Spleen (tissue), 11 donors: ENCODE measurements at regions not wholly inside any gene's neighbourhood (a gene's known extent, or its start where the extent isn't known, plus 50 kb on each side); places are given as distances from the start of the nearest gene placed in this dataset.

Source experiments
- DNase-seq: peaks from one replicate; pipeline ENCODE4 v3.0.0-alpha.2; 2020
- H3K27ac ChIP-seq, 8 donors: fragments of 200-600 bp; sonication (generic) in 7 of 8; 1 replicate in 4 of 8; 2 replicates in 4 of 8; pipeline versions ENCODE4 v1.5.0 to v1.8.0; 2016 to 2021; ENCODE audit warnings: inconsistent platforms in 4 of 8, mild to moderate bottlenecking in 4 of 8, moderate library complexity in 1 of 8
- H3K27me3 ChIP-seq, 7 donors: fragments of 200-600 bp; sonication (generic) in 6 of 7; replicated peaks in 1 of 7; 1 replicate in 4 of 7; 2 replicates in 3 of 7; pipeline versions ENCODE4 v1.5.0 to v1.8.0; 2016 to 2021; ENCODE audit warnings: inconsistent platforms in 3 of 7, mild to moderate bottlenecking in 1 of 7
- H3K36me3 ChIP-seq, 6 donors: fragments of 200-600 bp; sonication (generic) in 5 of 6; 1 replicate in 4 of 6; 2 replicates in 2 of 6; pipeline versions ENCODE4 v1.5.0 to v1.8.0; 2016 to 2021; ENCODE audit warnings: inconsistent platforms in 2 of 6
- H3K4me1 ChIP-seq, 6 donors: fragments of 200-600 bp; sonication (generic) in 5 of 6; 1 replicate in 3 of 6; 2 replicates in 3 of 6; pipeline versions ENCODE4 v1.5.0 to v1.8.0; 2016 to 2021; ENCODE audit warnings: inconsistent platforms in 3 of 6
- H3K4me3 ChIP-seq, 8 donors: fragments of 200-600 bp; sonication (generic) in 7 of 8; 1 replicate in 4 of 8; 2 replicates in 4 of 8; pipeline versions ENCODE4 v1.5.0 to v1.8.0; 2016 to 2021; ENCODE audit warnings: inconsistent platforms in 4 of 8, mild to moderate bottlenecking in 4 of 8, moderate library complexity in 2 of 8
- H3K9me3 ChIP-seq, 8 donors: fragments of 200-600 bp; sonication (generic) in 7 of 8; 1 replicate in 4 of 8; 2 replicates in 4 of 8; pipeline versions ENCODE4 v1.5.0 to v1.8.0; 2016 to 2021; ENCODE audit warnings: inconsistent platforms in 4 of 8
- POLR2A ChIP-seq, 3 donors: fragments of 450-650 bp; IDR thresholded peaks; one replicate each; pipeline ENCODE4 v1.5.1; 2017; ENCODE audit warnings: antibody characterized with exemption in 3 of 3, mild to moderate bottlenecking in 1 of 3
- POLR2AphosphoS5 ChIP-seq, 3 donors: sonication (generic); formaldehyde crosslinking; IDR thresholded peaks; one replicate each; pipeline ENCODE4 v1.5.1; 2017; ENCODE audit warnings: antibody characterized with exemption in 3 of 3
- WGBS, 5 donors: extraction: QIAGEN DNeasy Blood & Tissue Kit in 3 of 5; methylation state at CpG; one replicate each; pipeline versions ENCODE4 v1.1.5 to v1.1.7; 2013 to 2018; 5-methylcytosine and 5-hydroxymethylcytosine counted together
- intact Hi-C: fragments of 100-400 bp; cut with DNase I; formaldehyde crosslinking; loops from one replicate; pipeline ENCODE4 v1.15.0; 2023; ENCODE audit warnings: low total_unique reads
- TF ChIP-seq, protein P1 (sequence below), 11 experiments: fragments of 200-600 bp in 7 of 11; fragments of 450-650 bp in 4 of 11; sonication (generic) in 4 of 11; IDR thresholded peaks in 8 of 11; conservative IDR thresholded peaks in 3 of 11; 1 replicate in 7 of 11; 2 replicates in 4 of 11; pipeline versions ENCODE4 v1.4.0 to v1.8.0; 2016 to 2021; ENCODE audit warnings: antibody characterized with exemption in 11 of 11, inconsistent platforms in 4 of 11, mild to moderate bottlenecking in 1 of 11
- donor health status: healthy with polysubstance abuse.
- donor health status: DM: no; HTN: no; CAD: no; lungs with moderate emphysema.
- donor health status: DM: no; HTN: no; CAD: no.
- donor health status: Bipolar disorder and iron deficiency.
- donor health status: healthy.
- donor health status: DM: no; HTN: no; CAD: no.
- donor health status: DM: yes; HTN: yes; CAD: no.

DNA sequence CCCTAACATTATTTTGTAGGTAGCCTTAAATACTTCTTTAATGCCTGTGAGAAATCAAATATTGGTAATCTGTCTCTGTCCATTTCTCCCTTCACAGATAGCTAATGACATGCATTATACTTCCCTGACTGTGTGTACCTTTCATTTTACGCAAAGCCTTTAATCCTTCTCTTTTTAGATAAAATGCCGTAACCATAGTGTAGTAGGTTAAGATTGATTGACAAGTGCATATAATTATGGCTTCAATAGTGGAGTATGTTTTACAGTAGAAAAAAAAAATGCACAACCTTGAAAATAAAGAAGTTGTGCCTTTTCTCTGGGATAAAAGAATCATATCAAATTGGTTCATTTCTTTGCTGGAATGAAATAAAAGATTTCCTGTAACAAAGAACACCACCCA is 559.6 kb upstream of the GRAMD2B start:
- WGBS, 5 donors: 92 to 98% (median 94%) methylated on average over 2 of the region's 2 CpGs
- DNase-seq: no peak
- Histone ChIP-seq H3K27ac (no peak overlapping the region), H3K9me3 (peaks cover 0 to 4% (median under 1%) of the 10 kb centered on the region in 8 donors), H3K4me3 (no peak overlapping the region), H3K4me1 (no peaks in the 10 kb centered on the region), H3K36me3 (no peaks in the 10 kb centered on the region), H3K27me3 (no peaks in the 10 kb centered on the region)
- intact Hi-C loops: no loop called here
- TF ChIP-seq, protein P1, sequence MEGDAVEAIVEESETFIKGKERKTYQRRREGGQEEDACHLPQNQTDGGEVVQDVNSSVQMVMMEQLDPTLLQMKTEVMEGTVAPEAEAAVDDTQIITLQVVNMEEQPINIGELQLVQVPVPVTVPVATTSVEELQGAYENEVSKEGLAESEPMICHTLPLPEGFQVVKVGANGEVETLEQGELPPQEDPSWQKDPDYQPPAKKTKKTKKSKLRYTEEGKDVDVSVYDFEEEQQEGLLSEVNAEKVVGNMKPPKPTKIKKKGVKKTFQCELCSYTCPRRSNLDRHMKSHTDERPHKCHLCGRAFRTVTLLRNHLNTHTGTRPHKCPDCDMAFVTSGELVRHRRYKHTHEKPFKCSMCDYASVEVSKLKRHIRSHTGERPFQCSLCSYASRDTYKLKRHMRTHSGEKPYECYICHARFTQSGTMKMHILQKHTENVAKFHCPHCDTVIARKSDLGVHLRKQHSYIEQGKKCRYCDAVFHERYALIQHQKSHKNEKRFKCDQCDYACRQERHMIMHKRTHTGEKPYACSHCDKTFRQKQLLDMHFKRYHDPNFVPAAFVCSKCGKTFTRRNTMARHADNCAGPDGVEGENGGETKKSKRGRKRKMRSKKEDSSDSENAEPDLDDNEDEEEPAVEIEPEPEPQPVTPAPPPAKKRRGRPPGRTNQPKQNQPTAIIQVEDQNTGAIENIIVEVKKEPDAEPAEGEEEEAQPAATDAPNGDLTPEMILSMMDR (IDR thresholded peaks at IDR 0.05 in 8 of 11, conservative IDR thresholded peaks at IDR 0.05 in 3 of 11): no peak
- TF ChIP-seq POLR2A (IDR thresholded peaks at IDR 0.05) (no peak), POLR2AphosphoS5 (IDR thresholded peaks at IDR 0.05) (no peak)

GRCh38 chr5:125865166-125865815 is 557.9 kb upstream of the GRAMD2B start:
- DNase-seq: no peak
- Histone ChIP-seq H3K4me1 (no peaks in the 10 kb centered on the region), H3K27ac (no peak overlapping the region), H3K9me3 (no peaks in the 10 kb centered on the region), H3K27me3 (no peaks in the 10 kb centered on the region), H3K36me3 (no peaks in the 10 kb centered on the region), H3K4me3 (no peak overlapping the region)
- intact Hi-C loops: no loop called here
- TF ChIP-seq POLR2AphosphoS5 (IDR thresholded peaks at IDR 0.05): no peak
- TF ChIP-seq POLR2A (IDR thresholded peaks at IDR 0.05): no peak
- TF ChIP-seq, protein P1 (IDR thresholded peaks at IDR 0.05 in 8 of 11, conservative IDR thresholded peaks at IDR 0.05 in 3 of 11): no peak
- 36 to 44% (median 44%) methylated on average over 4 of the region's 4 CpGs for WGBS, 5 donors

GRCh38 chr5:125868036-125868435 is 555.2 kb upstream of the GRAMD2B start:
- TF ChIP-seq POLR2A (IDR thresholded peaks at IDR 0.05): no peak
- TF ChIP-seq POLR2AphosphoS5 (IDR thresholded peaks at IDR 0.05): no peak
- TF ChIP-seq, protein P1 (IDR thresholded peaks at IDR 0.05 in 8 of 11, conservative IDR thresholded peaks at IDR 0.05 in 3 of 11): no peak
- Histone ChIP-seq H3K27ac (no peak overlapping the region), H3K27me3 (no peaks in the 10 kb centered on the region), H3K36me3 (no peaks in the 10 kb centered on the region), H3K9me3 (peaks cover 0 to 2% (median under 1%) of the 10 kb centered on the region in 8 donors), H3K4me1 (no peaks in the 10 kb centered on the region), H3K4me3 (no peak overlapping the region)
- DNase-seq: no peak
- 83 to 93% (median 89%) methylated on average over 1 of the region's 1 CpG for WGBS, 5 donors
- intact Hi-C loops: no loop called here

DNA sequence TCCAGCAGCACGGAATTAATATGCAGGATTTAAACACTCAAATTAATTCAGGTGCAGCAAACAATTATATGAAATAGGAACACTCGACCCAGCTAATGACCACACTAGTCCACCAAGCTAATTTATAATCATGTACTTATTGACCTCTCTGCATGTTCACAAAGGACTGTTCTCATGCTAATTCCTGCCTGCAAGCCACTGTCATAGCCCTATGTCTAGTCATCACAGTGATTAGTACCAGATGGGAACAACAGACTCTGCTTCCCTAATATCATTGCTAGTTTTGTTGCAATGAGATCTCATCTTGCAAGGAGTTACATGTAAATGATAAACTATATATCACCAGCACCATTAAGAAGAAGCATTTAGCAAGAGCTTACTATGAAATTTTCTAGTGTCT is 553.0 kb upstream of the GRAMD2B start:
- TF ChIP-seq, protein P1 (IDR thresholded peaks at IDR 0.05 in 8 of 11, conservative IDR thresholded peaks at IDR 0.05 in 3 of 11): no peak
- TF ChIP-seq POLR2A (IDR thresholded peaks at IDR 0.05): no peak
- no peak for TF ChIP-seq POLR2AphosphoS5 (IDR thresholded peaks at IDR 0.05)
- Histone ChIP-seq H3K27ac (no peak overlapping the region), H3K4me1 (no peaks in the 10 kb centered on the region), H3K9me3 (peaks cover 0 to 11% (median 3%) of the 10 kb centered on the region in 8 donors), H3K4me3 (no peak overlapping the region), H3K27me3 (no peaks in the 10 kb centered on the region), H3K36me3 (no peaks in the 10 kb centered on the region)
- DNase-seq: no peak
- WGBS, 5 donors: 50 to 78% (median 57%) methylated on average over 2 of the region's 2 CpGs
- intact Hi-C loops: no loop called here
